ENCODE measurements at regions not wholly inside any gene's neighbourhood (a gene's known extent, or its start where the extent isn't known, plus 50 kb on each side); places are given as distances from the start of the nearest gene placed in this dataset.

DNA sequence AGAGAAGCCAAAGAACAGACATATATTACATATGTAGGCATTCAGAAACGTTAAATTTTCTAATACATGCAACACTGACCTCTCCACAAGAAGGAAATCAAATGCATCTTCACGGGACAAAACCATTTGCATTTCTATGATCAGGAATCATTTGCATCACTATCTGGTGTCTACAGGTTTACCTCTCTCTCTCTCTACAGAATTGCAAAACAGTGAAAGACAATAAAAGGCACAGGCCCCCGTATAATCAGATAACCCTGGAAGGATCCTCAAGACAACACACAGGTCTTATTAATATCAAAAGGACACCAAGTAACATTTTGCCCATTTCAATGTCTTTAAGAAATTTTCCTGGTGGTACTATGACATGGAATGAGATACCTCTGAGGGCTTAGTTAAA, 306.3 kb downstream of the GPAM start:
- no peaks in the 10 kb centered on the region for H3K27me3 ChIP-seq (ENCODE audit: insufficient read depth in 3 of 3, low read length in 2 of 3)
- TF ChIP-seq, protein P1, sequence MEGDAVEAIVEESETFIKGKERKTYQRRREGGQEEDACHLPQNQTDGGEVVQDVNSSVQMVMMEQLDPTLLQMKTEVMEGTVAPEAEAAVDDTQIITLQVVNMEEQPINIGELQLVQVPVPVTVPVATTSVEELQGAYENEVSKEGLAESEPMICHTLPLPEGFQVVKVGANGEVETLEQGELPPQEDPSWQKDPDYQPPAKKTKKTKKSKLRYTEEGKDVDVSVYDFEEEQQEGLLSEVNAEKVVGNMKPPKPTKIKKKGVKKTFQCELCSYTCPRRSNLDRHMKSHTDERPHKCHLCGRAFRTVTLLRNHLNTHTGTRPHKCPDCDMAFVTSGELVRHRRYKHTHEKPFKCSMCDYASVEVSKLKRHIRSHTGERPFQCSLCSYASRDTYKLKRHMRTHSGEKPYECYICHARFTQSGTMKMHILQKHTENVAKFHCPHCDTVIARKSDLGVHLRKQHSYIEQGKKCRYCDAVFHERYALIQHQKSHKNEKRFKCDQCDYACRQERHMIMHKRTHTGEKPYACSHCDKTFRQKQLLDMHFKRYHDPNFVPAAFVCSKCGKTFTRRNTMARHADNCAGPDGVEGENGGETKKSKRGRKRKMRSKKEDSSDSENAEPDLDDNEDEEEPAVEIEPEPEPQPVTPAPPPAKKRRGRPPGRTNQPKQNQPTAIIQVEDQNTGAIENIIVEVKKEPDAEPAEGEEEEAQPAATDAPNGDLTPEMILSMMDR (IDR thresholded peaks at IDR 0.05): no peak
- WGBS, 3 donors: 40 to 42% (median 40%) methylated on average over 3 of the region's 3 CpGs
- intact Hi-C loops (cut with DNase I): no loop called here
- no peak overlapping the region for H3K27ac ChIP-seq
- H3K4me1 ChIP-seq: no peaks in the 10 kb centered on the region
- no peaks in the 10 kb centered on the region for H3K9me3 ChIP-seq
- no peak overlapping the region for H3K4me3 ChIP-seq
- no peak for ATAC-seq
- DNase-seq: no peak
- no peaks in the 10 kb centered on the region for H3K36me3 ChIP-seq (ENCODE audit: insufficient read depth in 1 of 2, low read depth in 1 of 2)

DNA sequence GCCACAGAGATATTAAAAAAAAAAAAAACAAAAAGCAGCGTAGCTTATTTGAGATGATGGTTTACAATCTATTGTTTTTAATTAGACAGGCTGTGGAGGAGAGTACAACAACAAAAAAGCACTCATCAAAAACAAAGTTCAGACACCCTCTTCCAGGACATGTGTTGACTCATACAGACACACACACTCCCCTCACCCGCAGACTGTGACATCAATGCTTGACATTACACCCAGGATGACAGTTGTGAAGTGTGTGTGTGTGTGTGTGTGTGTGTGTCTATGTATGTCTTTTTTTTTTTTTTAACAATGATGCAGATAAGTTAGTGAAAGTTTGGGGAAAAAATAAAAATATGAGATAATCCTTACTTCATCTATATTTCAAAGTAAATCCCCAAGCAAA, 303.6 kb downstream of the GPAM start:
- no peaks in the 10 kb centered on the region for H3K4me1 ChIP-seq
- H3K4me3 ChIP-seq: no peak overlapping the region
- H3K36me3 ChIP-seq (ENCODE audit: insufficient read depth in 1 of 2, low read depth in 1 of 2): no peaks in the 10 kb centered on the region
- ATAC-seq: no peak
- intact Hi-C loops (cut with DNase I): no loop called here
- no peaks in the 10 kb centered on the region for H3K27me3 ChIP-seq (ENCODE audit: insufficient read depth in 3 of 3, low read length in 2 of 3)
- no peak overlapping the region for H3K27ac ChIP-seq
- TF ChIP-seq, protein P1 (IDR thresholded peaks at IDR 0.05): no peak
- no peak for DNase-seq
- 63 to 82% (median 70%) methylated on average over 2 of the region's 2 CpGs for WGBS, 3 donors
- H3K9me3 ChIP-seq: no peaks in the 10 kb centered on the region

DNA sequence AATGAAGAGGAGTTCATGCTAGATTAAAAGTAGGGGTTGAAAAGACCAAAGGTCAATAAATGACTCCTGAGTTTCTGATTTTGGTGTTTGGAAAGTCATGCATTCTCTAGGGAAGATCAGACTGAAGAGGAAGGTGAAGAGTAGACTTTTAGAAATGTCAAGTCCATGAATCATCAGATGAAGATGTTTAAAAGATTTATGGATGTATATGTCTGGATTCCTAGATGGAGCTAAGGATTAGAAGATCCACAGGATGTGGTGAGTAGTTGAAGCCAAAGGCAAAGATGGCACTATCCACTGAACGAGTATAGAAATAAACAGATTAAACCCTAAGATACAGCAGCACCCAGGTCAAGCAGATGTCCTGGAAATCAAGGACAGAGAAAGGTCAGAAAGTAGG, 298.5 kb downstream of the GPAM start:
- 63 to 76% (median 67%) methylated on average over 1 of the region's 1 CpG for WGBS, 3 donors
- intact Hi-C loops (cut with DNase I): no loop called here
- TF ChIP-seq, protein P1 (IDR thresholded peaks at IDR 0.05): no peak
- ATAC-seq (no peak), DNase-seq (no peak)
- Histone ChIP-seq H3K27me3 (ENCODE audit: insufficient read depth in 3 of 3, low read length in 2 of 3) (no peaks in the 10 kb centered on the region), H3K9me3 (no peaks in the 10 kb centered on the region), H3K4me1 (no peaks in the 10 kb centered on the region), H3K36me3 (ENCODE audit: insufficient read depth in 1 of 2, low read depth in 1 of 2) (no peaks in the 10 kb centered on the region), H3K27ac (no peak overlapping the region), H3K4me3 (no peak overlapping the region)

DNA sequence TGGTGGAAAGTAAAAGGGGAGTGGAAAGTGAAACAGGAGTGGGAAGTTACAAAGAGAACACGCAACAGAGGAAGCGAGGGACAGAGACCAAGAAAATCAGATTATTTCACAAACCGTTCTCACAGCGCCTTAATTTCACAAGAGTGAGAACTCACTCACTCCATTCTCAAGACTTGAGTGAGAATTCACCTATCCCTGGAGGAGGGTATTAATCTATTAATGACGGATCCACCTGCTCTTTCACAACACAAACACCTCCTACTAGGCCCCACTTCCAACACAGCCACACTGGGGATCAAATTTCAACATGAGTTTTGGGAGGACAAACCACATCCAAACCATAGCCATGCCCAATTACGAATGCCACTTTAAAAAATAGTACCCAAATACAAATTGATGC, 297.6 kb downstream of the GPAM start:
- DNase-seq (no peak), ATAC-seq (no peak)
- Histone ChIP-seq H3K36me3 (ENCODE audit: insufficient read depth in 1 of 2, low read depth in 1 of 2) (no peaks in the 10 kb centered on the region), H3K4me1 (no peaks in the 10 kb centered on the region), H3K9me3 (no peaks in the 10 kb centered on the region), H3K27ac (no peak overlapping the region), H3K4me3 (no peak overlapping the region), H3K27me3 (ENCODE audit: insufficient read depth in 3 of 3, low read length in 2 of 3) (no peaks in the 10 kb centered on the region)
- 77 to 87% (median 80%) methylated on average over 6 of the region's 6 CpGs for WGBS, 3 donors
- intact Hi-C loops (cut with DNase I): no loop called here
- TF ChIP-seq, protein P1 (IDR thresholded peaks at IDR 0.05): no peak

DNA sequence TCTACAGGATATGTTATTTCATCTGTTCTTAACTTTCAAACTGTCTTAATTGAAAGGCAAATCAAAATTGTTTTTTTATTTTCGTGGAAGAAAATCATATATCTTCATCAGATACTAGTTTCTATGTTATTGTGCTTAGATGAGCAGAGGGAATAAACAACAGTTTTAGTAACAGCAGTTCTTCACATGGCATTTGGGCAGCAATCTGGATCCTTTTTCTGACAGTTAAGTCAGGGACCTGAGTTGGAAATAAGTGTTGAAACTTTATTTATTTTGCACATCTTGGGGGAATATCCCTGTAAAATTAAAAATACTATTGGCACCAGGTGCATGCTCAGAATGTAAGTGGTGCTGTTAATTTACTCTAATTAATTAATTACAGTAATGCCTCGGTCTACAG, 296.3 kb downstream of the GPAM start:
- no peak overlapping the region for H3K27ac ChIP-seq
- TF ChIP-seq, protein P1 (IDR thresholded peaks at IDR 0.05): no peak
- intact Hi-C loops (cut with DNase I): no loop called here
- H3K27me3 ChIP-seq (ENCODE audit: insufficient read depth in 3 of 3, low read length in 2 of 3): no peaks in the 10 kb centered on the region
- no peaks in the 10 kb centered on the region for H3K9me3 ChIP-seq
- WGBS, 3 donors: 70 to 72% (median 72%) methylated on average over 2 of the region's 2 CpGs
- no peaks in the 10 kb centered on the region for H3K36me3 ChIP-seq (ENCODE audit: insufficient read depth in 1 of 2, low read depth in 1 of 2)
- no peak for DNase-seq
- ATAC-seq: no peak
- no peaks in the 10 kb centered on the region for H3K4me1 ChIP-seq
- H3K4me3 ChIP-seq: no peak overlapping the region
